NCI-H524 treated with DMSO at 0.1 percent for 48 hours (cell line): ENCODE measurements at regions not wholly inside any gene's neighbourhood (a gene's known extent, or its start where the extent isn't known, plus 50 kb on each side); places are given as distances from the start of the nearest gene placed in this dataset.
"Not testable (repeated sequence)": the region's sequence is repeated elsewhere in the genome, so short reads cannot be mapped to it uniquely, and the experiment has no call there.

Experiments
- DNase-seq: peaks from one replicate; lab custom pipeline; 2025; lab: John Stamatoyannopoulos, UW

DNA sequence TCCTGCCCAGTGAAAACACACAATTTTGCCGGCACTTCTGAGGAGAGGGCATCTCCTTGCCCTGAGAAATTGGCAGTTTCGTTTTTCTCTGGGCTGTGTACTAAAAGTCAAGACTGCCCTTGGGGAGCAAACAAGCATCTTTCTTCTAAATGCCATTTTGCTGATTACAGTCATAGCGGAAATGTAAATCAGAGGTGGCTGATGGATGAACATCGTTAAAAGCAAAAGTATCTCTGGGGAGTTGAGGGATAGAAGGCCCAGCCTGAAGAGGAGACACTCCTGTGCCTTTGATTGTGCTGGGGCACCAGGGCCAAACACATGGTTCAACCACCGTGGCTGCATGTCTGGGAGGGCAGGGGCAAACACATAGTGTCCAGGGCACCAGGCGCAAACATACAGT lies 49.8 kb downstream of the ABCC12 start:
- no peak for DNase-seq

DNA sequence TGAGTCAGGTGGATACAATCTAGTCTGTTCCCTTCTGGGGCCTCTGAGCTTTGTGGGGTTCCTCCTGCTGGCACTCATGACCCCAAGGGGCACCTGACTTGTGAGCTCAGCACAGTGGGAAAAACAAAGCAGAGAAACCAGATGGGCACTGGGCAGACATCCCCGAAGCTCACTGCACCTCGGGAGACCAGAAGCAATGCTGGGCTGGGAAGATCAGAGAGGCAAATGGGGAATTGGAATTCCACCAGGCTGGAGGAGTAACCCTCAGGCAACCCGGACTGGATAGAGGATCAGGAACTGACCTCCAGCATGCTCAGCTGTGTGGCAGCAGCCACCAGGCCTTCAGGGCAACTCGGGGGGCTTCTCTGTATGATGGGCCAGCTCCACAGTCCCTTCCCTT lies 50.3 kb downstream of the ABCC12 start:
- DNase-seq: no peak

DNA sequence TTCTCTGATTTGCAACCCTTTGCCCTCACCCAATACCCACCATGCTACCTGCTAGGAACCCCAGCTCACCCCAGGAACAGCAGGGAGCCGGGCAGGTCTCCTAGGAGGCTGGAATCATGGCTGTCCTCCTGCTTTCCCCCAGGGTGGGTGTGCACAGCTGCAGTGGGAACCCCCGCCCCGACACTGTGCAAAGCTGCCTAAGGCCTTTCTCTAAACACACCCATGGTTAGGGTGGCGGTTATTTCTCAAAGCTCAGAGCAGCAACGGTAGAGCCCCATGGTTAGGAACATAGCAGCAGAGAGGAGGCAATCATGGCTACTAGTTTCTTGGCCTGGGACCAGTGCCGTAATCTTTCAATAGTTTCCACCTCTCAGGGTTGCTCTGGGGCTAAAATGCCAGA lies 52.2 kb downstream of the ABCC12 start:
- no peak for DNase-seq

DNA sequence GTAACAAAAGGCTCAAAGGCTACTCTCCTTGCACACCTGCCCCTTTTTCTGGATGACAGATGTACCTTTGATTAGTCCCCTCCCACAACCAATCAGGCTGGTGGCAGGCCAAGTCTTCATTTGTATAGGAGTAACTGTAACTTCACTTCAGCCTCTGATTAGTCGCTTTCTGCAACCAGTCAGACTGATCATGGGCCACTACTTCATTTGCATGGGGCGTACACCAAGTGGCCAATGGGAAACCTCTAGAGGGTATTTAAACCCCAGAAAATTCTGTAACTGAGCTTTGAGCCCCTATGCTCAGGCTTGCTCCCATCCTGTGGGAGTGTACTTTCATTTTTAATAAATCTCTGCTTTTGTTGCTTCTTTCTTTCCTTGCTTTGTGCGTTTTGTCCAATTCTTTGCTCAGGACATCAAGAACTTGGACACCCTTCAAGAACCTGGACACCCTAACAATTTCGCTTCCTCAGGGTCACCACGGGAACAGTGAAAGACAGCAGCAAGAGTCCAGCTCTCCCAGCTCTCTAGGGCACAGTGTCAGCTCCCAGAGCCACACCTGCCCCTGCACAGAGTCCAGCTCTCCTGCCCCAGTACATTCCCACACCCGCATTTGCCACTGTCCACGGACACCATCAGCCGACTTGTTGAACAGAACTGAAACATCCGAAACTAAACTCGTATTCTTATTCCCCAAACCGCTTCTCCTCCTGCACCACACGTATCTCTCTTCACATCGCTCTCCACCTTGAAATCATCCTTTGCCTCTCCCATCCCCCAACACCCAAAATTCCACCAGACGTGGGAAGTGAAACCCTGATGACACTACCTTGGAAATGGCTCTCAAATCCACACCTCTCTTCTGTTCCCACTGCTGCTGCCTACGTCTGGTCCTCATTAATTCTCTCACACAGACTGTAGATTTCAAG lies 53.4 kb downstream of the ABCC12 start:
- DNase-seq: no peak

DNA sequence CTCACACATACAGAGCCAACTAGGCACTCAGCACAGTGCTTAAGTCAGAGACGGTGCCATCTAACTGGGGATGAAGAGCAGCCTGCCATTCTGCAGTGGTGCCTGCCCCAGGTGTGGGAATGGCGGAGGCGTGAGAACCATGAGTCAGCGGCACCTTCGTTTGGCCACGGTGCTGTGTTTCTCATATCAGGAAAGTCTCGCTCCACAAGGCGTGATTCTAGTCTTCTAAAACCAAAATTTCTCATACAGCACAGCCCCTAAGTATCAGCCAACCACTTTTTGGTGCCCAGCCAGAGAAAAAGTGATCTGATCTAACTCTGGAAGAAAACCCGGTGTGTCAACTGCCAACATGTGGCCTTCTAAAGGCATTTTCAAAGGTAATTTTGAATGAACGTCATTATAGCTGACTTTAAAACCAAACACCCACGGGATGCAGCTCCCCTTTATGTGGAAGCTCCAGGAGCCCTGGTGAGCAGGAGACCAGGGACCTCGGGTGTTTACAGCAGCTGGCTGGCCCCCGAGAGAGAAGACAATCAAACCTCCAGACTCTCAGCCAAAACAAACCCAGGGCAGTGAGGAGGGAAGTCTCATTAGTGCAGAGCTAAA lies 54.6 kb downstream of the ABCC12 start:
- DNase-seq: no peak

DNA sequence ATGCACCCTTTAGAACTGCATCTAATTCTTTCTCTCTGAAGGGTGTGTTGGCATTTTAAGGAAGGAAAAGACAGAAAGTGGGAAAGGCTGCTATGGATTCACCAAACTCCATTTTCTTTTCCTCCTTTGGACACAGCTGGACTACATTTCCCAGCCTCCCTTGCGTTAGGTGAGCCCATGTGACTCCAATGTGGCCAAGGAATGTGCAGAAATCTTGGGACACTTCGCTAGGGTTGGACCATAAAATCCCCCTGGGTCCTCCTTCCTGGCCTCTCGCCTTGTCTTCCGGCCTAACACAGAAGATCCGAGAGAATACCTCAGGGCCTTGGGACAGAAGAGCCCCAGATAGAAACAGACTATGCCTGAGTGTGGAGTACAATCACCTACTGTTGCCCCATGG lies 56.3 kb downstream of the ABCC12 start:
- DNase-seq: no peak

DNA sequence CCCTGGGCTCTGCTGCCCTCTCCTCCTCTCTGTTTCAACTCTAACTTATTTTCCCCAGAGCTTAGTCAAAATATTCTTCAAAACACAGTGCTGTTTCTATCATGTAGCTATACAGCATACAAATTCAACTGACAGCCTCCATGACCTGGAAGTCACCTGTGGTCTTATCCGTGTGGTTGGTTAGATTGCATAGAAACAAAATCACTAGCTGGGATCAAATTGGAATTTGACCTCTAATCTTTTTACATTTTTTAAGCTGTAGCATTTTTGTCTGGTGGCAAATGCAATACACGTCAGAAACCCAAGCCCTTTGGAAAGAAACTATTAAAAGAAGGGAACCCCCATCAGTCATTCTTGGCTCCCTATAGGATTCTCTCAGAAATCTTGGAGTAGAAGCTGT lies 57.3 kb downstream of the ABCC12 start:
- no peak for DNase-seq

DNA sequence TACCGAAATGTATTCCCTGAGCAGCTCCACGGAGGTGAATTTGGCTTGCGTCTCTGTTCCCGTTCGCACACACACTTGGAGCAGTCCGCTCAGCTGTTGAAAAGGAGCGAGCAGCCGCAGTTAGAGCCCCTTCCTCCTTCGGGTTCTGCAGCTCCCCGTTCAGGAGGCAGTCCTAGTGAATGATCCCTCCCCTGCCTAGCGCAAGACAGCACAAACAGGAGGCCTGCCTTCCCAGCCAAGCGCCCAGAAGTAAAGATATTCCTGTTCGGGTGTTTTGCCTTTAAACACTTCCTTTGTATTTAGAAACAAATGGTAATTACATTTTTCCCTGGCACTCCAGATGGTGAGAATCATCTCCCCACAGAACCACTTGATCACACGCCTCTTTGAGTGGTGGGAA lies 64.7 kb downstream of the ABCC12 start:
- peak; percentile 66 for DNase-seq

DNA sequence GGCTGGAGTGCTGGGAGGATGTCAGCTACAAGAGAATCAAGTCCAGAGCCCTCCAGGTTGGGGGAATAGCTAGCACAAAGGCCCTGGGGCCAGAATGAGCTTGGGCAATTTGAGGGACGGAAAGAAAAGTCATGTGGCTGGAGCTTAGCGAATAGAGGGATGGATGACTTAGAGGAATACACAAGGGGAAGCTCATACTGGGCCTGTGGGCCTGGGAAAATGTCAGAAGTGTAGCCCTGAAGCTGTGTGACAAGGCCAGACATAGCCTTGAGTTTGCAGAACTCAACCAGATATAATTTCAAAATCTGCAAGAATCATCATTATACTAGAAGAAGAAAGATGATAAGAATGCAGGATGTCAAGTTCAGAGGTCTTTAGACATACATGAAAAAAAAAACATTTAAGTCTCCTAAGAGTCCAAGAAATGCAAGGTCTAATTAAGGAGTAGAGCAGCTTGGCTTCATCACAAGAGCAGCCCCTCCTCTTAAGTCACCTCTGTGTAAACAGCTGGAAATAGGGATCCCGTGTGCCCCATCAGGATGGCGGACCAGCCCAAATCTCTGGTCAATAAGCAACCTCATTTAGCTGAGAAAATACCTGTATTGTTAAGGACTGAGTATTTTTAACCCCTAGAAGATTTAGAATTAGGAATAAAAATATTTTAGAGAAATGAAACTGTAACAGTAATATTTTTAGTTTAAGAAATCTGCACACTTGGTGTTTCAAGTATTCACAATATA lies 66.6 kb downstream of the ABCC12 start:
- no peak for DNase-seq

DNA sequence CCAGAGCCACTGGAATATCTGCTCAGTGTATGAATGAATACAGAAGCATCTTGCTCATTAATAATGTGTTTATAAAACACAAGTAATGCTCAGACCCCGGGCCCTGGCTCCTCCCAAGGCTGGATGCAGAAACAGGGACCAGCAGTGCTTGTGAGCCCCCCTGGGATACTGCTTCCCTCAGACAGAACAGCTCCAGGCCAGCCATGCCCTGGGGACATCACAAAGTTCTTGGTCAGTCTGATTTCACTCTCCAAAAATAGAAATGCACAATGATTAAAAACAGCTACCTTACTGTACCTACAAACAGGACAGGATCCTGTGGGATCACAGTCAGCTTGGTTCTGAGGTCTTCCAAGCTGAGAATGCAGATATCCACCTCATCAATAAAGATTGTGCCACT lies 68.2 kb downstream of the ABCC12 start:
- DNase-seq: no peak

DNA sequence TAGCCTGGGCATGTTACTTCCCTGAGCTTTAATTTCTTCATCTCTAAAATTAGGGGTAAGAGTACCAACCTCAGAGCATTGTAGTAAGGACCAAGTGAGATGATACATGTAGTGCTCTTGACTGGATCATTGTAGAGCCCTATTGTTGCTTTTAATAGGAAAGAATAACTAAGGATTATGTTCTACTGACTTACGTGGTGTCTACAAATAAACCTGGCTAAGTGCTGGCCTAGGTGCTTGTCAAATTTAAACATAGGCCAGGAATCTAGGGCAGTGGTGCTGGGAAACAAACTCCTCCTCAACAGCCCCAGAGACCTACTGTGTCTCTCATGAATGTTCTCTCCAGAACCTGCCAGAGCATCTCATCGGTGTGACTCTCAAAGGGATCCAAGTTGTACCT lies 69.4 kb downstream of the ABCC12 start:
- no peak for DNase-seq

DNA sequence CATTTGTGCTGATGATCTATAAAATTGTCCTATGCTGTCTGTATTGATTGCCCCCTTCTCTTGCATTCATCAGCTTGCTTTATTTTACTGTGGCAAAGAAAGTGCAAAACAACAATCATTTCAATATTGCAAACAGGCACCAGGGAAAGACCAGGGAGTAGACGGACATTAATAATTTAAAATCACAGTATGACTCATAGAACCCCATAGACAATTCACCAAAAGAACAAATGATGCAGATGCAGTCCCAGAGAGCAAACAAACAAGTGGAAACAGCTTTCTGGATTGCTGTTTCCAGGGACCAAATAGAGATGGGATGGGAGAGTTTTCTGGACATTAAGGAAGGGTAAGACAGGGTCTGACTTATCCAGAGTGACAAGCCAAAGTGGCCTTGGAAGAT lies 70.1 kb downstream of the ABCC12 start:
- DNase-seq: no peak

DNA sequence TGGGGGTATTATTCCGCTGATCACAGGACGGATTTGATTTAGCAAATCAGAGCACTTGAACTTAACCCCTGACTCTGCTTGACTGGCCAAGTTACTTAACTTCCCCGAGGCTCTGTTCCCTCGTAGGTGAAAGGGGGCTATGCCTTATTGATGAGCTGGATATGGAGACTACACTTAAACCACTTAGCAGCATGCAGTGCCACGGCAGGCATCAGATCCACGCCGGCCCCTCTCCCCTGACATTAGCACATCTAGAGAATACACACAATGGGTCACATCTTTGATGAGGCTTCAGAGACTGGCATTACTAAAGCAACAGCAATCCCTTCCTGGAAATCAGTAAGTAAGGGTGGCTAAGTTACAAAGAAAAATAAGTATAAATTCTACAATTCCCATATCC lies 71.0 kb downstream of the ABCC12 start:
- no peak for DNase-seq

DNA sequence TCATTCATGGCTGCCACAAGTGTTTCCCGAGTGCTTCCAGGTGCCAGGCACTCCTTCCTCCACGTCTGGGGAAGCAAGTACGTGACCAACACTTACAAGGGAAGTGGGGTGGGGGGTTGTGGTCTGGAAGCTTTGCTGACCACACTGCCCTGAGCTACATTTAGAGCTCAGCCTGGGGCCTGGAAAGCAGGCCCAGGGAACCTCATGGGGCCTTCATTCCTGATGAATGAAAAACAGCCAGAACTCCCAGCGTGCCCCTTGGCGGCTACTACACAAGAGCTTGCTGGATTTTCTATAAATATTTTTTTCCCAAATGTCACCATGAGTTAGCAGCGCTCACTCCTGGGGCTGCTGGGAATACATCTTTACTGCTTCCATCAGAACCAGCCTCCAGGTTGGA lies 73.3 kb downstream of the ABCC12 start:
- DNase-seq: no peak

DNA sequence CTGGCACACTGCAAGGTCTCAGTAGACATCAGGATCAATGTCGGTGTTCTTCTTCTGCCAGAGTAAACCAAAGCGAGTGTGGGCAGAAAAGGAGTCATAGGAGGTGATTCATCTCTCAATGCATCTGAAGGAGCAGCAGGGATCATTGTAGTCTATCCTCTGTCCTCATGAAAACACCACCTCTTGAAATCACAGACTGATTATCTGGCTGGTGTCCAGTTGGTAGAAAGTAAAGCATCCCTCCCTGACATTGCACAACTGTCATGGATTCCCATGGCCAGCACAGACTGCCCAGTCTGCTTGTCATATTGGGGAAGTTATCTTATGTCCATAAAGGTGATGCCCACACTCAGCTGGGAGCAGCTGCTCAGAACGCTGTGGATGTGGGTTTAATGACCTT lies 74.1 kb downstream of the ABCC12 start:
- DNase-seq: no peak

DNA sequence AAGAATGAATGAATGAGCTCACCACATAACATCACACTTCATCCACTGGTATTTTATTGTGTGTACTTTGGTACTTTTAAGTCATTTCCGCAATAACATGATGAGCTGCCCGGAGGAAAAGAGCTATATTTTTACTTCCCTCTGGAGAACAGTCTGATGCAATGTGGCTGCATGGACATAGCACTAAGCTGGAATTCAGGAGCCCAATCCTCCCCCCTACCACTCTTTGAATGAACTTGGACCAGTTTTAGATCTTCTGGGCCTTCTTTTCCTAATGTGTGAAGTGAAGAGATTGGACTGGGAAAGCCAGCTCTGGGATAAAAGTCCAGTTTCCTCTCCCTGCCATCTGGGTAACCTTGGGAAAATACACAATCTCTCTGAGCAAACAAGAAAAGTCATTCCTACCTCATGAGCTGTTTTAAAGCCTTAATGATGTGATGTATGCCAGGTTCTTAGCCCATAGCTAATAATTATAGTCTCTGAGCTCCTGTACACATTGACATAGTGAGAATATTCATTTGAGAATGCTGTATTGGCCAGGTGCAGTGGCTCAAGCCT lies 79.3 kb downstream of the ABCC12 start:
- no peak for DNase-seq

DNA sequence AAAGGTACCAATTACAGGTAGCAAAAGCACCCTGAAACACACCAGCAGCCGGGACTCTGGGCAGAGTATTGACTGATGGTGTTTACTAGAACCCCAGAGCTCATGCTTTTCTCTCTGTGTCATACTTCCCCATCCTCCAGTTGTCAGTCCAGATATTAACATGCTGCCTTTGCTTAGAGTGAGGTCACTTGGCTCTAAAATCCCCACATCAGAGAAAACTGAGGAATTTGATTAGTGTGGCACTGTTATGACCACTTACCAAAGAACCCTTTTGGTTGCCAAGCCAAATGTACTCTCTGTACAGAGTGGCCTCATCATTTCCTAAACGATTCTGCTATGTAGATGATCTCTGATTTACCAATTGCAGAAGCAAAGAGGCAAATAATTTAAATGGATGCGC lies 80.4 kb downstream of the ABCC12 start:
- DNase-seq: no peak

DNA sequence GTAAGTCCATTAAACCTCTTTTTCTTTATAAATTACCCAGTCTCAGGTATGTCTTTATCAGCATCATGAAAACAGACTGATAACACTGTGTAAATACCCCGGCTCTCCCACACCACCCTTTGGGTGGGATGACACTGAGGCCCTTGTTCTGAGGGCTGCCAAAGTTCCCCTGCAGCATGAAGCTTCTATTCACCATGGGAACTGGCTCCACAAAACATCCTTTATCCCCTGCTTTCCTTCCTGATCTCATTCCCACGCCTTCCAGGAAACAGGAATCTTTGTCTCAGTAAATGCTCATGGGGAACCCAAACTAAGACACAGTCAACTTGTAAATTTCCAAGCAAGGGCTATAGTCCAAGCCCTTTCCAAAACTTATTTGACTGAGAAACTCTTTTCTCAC lies 88.4 kb downstream of the ABCC12 start:
- no peak for DNase-seq

DNA sequence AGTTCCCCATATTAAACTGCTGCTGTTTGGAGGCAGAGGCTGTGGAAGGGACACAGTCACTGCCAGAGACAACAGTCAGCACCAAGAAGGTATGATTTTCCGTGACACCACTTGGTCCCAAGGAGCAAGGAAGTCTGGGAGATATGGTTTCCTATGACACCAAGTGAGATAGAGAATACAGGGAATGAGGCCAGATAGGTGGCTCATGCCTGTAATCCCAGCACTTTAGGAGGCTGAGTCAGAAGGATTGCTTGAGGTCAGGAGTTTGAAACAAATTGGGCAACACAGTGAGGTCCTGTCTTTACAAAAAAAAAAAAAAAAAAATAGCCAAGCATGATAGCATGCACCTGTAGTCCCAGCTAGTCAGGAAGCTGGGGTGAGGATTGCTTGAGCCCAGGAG lies 90.8 kb downstream of the ABCC12 start:
- DNase-seq: no peak

DNA sequence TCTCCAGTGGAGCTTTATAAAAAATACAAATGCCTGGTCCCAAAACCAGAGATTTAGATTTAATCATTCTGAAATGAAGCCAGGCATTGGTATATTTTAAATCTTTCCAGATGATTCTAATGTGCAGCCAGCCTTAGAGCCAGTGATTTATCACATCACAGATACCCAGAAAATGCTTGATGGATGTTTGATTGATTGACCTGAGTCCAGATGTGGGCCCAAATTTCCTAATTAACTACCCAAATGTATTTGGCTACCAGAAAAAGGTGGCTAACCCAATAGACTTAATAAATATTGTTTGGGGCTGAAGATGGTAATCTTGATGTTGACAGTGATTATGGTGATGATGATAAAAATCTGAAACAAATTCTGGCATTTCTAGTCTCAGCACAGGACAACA lies 93.1 kb downstream of the ABCC12 start:
- DNase-seq: no peak

DNA sequence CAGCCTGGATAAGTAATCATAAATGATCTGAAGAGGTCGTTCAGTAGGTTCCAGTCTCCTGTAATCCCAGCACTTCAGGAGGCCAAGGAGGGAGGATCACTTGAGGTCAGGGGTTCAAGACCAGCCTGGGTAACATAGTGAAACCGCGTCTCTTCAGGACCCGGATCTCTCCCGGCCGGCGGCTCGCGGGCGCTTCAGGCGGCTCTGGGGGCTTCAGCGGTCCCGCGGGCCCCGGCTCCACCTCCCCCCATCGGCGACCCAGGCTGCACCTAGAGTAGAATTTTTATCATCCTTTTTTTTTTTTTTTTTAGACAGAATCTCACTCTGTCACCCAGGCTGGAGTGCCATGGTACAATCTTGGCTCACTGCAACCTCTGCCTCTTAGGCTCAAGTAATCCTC lies 95.9 kb downstream of the ABCC12 start:
- no peak for DNase-seq

DNA sequence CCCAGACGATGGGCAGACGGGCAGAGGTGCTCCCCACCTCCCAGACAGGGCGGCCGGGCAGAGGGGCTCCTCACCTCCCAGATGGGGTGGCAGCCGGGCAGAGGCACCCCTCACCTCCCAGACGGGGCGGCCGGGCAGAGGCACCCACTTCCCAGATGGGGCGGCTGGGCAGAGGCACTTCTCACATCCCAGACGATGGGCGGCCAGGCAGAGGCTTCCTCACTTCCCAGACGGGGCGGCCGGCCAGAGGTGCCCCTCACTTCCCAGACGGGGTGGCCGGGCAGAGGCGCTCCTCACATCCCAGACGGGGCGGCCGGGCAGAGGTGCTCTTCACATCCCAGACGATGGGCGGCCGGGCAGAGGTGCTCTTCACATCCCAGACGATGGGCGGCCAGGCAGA lies 96.6 kb downstream of the ABCC12 start:
- DNase-seq: not testable (repeated sequence)

DNA sequence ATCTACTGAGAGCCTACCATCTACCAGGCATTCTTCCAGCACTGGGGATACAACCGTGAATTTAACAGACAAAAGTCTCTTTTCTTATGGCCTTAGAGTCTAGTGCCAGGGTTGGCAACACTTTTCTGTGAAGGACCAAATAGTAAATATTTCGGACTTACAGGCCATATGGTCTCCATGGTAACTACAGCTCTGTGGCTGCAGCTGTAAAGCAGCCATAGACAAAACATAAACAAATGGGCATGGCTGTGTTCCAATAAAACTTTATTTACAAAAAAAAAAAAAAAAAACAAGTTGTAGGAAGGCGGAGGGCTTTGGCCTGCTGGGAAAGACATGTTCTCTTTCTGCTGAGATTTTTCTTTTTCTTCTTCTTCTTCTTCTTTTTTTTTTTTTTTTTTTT lies 98.7 kb downstream of the ABCC12 start:
- peak; percentile 6 for DNase-seq
